Right lobe of liver (tissue), 6 donors: ENCODE measurements at regions not wholly inside any gene's neighbourhood (a gene's known extent, or its start where the extent isn't known, plus 50 kb on each side); places are given as distances from the start of the nearest gene placed in this dataset.

Experiments
- ATAC-seq, 4 donors: fragments of 200-7000 bp; cut with Tn5 transposase; one replicate each; pipeline ENCODE4 v1.9.1; 2020; ENCODE audit warnings: mild to moderate bottlenecking in 4 of 4, moderate library complexity in 4 of 4
- DNase-seq, 3 donors: peaks; one replicate each; pipeline ENCODE4 v3.0.0-alpha.2; 2020
- H3K27ac ChIP-seq, 3 donors: fragments of 200-600 bp; one replicate each; pipeline ENCODE4 v1.8.0; 2022
- H3K27me3 ChIP-seq, 2 donors: fragments of 200-600 bp; one replicate each; pipeline ENCODE4 v1.8.0; 2022
- H3K36me3 ChIP-seq, 4 donors: fragments of 200-600 bp; sonication (generic) in 1 of 4; one replicate each; pipeline versions ENCODE4 v1.5.1 to v1.8.0; 2017 to 2022; ENCODE audit warnings: control low read depth in 1 of 4
- H3K4me1 ChIP-seq, 4 donors: fragments of 200-600 bp; sonication (generic) in 1 of 4; one replicate each; pipeline versions ENCODE4 v1.5.1 to v1.8.0; 2017 to 2022; ENCODE audit warnings: control low read depth in 1 of 4
- H3K4me3 ChIP-seq, 3 donors: fragments of 200-600 bp; one replicate each; pipeline ENCODE4 v1.8.0; 2022
- H3K9me3 ChIP-seq, 4 donors: fragments of 200-600 bp; sonication (generic) in 1 of 4; one replicate each; pipeline versions ENCODE4 v1.5.1 to v1.8.0; 2017 to 2022; ENCODE audit warnings: control low read depth in 1 of 4
- POLR2A ChIP-seq: fragments of 450-650 bp; IDR thresholded peaks from one replicate; pipeline ENCODE4 v1.6.1; 2017; ENCODE audit warnings: antibody characterized with exemption, mild to moderate bottlenecking
- WGBS: methylation state at CpG from one replicate; pipeline ENCODE4 v1.1.6; 2018; ENCODE audit warnings: low coverage, low lambda C conversion rate; ENCODE audit not compliant: insufficient coverage; ENCODE audit errors: missing lambda C conversion rate; 5-methylcytosine and 5-hydroxymethylcytosine counted together
- intact Hi-C, 2 donors: fragments of 100-400 bp; cut with DNase I; formaldehyde crosslinking; loops; one replicate each; pipeline versions ENCODE4 v1.11.2 to v1.14.1; 2022
- TF ChIP-seq, protein P1 (sequence below), 4 donors: fragments of 200-600 bp in 3 of 4; fragments of 450-650 bp in 1 of 4; IDR thresholded peaks; one replicate each; pipeline versions ENCODE4 v1.5.1 to v1.8.0; 2016 to 2022; ENCODE audit warnings: antibody characterized with exemption in 4 of 4, mild to moderate bottlenecking in 2 of 4
- donor health status: DM: no; HTN: yes; CAD: no.
- donor health status: DM: no; HTN: no; CAD: no.
- donor health status: DM: no; HTN: no; CAD: no.
- donor health status: DM: no; HTN: yes; CAD: no.
- donor health status: DM: no; HTN: yes; CAD: no.

DNA sequence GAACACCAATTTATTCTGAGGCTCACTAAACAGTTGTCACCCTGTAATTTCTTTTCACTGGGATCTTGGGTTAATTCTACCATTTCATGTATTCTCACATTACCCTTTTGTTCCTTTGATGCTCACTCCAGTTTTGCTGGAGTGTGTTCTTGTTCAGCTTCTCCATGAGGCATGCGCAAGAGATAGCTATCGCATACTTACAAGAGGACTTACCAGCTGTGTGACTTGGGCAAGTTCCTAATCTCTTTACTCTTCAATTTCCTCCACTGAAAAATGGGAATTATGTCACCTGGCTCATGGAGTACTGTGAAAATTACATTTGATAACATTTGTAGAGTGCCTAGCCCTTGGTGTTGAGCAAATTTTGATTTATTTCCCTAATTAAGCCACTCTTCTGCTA is 56.5 kb upstream of the JDP2 start:
- TF ChIP-seq POLR2A, result no peak
- TF ChIP-seq, protein P1, sequence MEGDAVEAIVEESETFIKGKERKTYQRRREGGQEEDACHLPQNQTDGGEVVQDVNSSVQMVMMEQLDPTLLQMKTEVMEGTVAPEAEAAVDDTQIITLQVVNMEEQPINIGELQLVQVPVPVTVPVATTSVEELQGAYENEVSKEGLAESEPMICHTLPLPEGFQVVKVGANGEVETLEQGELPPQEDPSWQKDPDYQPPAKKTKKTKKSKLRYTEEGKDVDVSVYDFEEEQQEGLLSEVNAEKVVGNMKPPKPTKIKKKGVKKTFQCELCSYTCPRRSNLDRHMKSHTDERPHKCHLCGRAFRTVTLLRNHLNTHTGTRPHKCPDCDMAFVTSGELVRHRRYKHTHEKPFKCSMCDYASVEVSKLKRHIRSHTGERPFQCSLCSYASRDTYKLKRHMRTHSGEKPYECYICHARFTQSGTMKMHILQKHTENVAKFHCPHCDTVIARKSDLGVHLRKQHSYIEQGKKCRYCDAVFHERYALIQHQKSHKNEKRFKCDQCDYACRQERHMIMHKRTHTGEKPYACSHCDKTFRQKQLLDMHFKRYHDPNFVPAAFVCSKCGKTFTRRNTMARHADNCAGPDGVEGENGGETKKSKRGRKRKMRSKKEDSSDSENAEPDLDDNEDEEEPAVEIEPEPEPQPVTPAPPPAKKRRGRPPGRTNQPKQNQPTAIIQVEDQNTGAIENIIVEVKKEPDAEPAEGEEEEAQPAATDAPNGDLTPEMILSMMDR (IDR thresholded peaks at IDR 0.05), result no peak

DNA sequence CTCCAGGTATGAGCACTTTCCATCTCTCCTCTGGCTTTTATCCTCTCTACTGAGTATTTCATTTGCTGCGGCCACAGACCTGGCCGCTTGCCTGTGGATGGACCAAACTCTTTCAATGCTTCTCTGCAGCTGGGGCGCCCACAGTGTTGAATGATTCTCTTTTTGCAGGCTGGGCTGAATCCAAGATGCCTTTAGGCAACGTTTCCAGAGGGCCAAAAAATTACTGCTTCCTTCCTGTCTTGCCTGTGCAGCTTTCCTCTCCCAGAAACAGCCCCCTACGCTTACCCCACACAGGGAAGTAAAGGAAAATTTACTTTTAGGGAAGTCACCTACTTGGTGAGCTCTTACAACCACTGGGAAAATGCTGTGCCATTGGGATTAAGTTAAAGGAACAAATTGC is 55.6 kb upstream of the JDP2 start:
- no peaks in the 10 kb centered on the region for H3K36me3 ChIP-seq
- H3K27ac ChIP-seq, result no peak overlapping the region
- H3K9me3 ChIP-seq, result no peaks in the 10 kb centered on the region
- intact Hi-C loops, result no loop called here
- TF ChIP-seq, protein P1 (IDR thresholded peaks at IDR 0.05), result no peak
- no peak for TF ChIP-seq POLR2A
- 35% methylated on average over 5 of the region's 5 CpGs for WGBS
- H3K27me3 ChIP-seq, result no peaks in the 10 kb centered on the region
- ATAC-seq (no peak), DNase-seq (peak in 1 of 3 donors; percentile 31)
- no peak overlapping the region for H3K4me3 ChIP-seq
- H3K4me1 ChIP-seq, result no peaks in the 10 kb centered on the region

More for the DNA sequence above, 56.5 kb upstream of the JDP2 start:
- no peaks in the 10 kb centered on the region for H3K9me3 ChIP-seq
- H3K27ac ChIP-seq, result no peak overlapping the region
- intact Hi-C loops, result no loop called here
- ATAC-seq (no peak), DNase-seq (no peak)
- H3K4me3 ChIP-seq, result no peak overlapping the region
- H3K36me3 ChIP-seq, result no peaks in the 10 kb centered on the region
- H3K27me3 ChIP-seq, result no peaks in the 10 kb centered on the region
- no peaks in the 10 kb centered on the region for H3K4me1 ChIP-seq
- WGBS, result 88% methylated on average over 2 of the region's 2 CpGs

DNA sequence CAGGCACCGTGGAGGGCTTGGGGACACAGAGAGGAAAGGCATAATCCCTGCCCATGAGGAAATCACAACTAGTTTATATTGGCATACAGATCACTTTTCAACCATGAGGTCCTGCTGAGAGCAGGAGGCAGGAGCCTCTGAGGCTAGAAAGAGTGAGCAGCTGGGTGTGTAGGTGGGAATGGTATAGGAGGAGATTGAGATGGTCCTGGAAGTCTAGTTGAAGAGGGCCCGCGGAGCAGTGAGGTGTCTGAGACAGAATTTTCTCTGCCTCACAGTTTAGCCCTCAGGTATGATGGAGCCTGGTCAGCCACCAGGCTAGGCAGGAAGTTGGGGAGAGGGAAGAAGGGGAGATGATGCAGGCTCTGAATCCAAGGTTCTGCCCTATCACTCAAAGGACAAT is 54.7 kb upstream of the JDP2 start:
- intact Hi-C loops, result no loop called here
- WGBS, result 61% methylated on average over 3 of the region's 3 CpGs
- DNase-seq, result peak in 1 of 3 donors; percentile 10
- TF ChIP-seq, protein P1 (IDR thresholded peaks at IDR 0.05), result no peak
- no peak for TF ChIP-seq POLR2A
- H3K27me3 ChIP-seq, result no peaks in the 10 kb centered on the region
- no peak overlapping the region for H3K4me3 ChIP-seq
- no peaks in the 10 kb centered on the region for H3K4me1 ChIP-seq
- H3K9me3 ChIP-seq, result no peaks in the 10 kb centered on the region
- no peak for ATAC-seq
- no peaks in the 10 kb centered on the region for H3K36me3 ChIP-seq
- no peak overlapping the region for H3K27ac ChIP-seq

DNA sequence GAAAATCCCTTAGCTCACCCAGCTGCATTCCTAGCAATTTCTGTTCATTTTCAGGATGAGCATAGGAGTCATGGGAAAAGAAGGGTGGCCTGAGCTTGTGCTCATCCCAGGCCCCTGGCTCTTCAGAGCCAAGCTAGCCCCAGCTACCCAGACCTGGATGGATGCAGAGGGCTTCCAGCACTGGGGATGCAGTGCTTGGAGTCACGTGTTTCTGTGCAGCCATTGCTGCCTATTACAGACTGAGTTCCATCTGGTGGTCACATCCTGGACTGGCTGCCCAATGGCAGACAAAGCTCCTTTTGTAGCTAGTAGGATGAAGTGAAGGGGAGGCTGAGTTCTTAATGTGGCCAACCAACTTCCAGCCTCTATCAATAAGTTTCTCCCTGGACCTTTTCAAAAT is 54.2 kb upstream of the JDP2 start:
- 83% methylated on average over 1 of the region's 1 CpG for WGBS
- intact Hi-C loops, result no loop called here
- DNase-seq (peak in 1 of 3 donors; percentile 25), ATAC-seq (no peak)
- Histone ChIP-seq H3K36me3 (no peaks in the 10 kb centered on the region), H3K27ac (no peak overlapping the region), H3K4me3 (no peak overlapping the region), H3K4me1 (no peaks in the 10 kb centered on the region), H3K27me3 (no peaks in the 10 kb centered on the region), H3K9me3 (no peaks in the 10 kb centered on the region)
- TF ChIP-seq POLR2A, result no peak
- TF ChIP-seq, protein P1 (IDR thresholded peaks at IDR 0.05), result no peak

DNA sequence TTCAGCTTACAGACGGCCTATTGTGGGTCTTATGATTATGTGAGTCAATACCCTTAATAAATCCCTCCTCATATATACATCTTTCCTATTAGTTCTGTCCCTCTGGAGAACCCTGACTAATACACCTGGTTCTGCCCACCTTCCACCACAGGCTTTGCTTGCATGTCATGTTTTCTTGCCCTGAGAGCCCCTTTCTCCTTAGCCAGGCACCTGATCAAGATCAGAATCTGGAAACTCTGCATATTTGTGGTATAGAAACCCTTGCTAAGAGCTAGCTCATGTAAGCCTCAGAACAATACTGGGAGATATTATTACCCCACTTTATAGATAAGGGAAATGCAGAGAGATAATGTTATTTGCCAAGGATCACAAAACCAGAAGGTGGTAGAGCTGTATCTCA is 52.9 kb upstream of the JDP2 start:
- Histone ChIP-seq H3K36me3 (no peaks in the 10 kb centered on the region), H3K4me3 (no peak overlapping the region), H3K27me3 (no peaks in the 10 kb centered on the region), H3K27ac (no peak overlapping the region), H3K4me1 (no peaks in the 10 kb centered on the region), H3K9me3 (no peaks in the 10 kb centered on the region)
- DNase-seq (no peak), ATAC-seq (no peak)
- WGBS, result 63% methylated on average over 1 of the region's 1 CpG
- TF ChIP-seq, protein P1 (IDR thresholded peaks at IDR 0.05), result no peak
- TF ChIP-seq POLR2A, result no peak
- intact Hi-C loops, result no loop called here
